Endodermal cell (in vitro differentiated cells): ENCODE measurements at regions not wholly inside any gene's neighbourhood (a gene's known extent, or its start where the extent isn't known, plus 50 kb on each side); places are given as distances from the start of the nearest gene placed in this dataset.

Experiments used
- DNase-seq: peaks from one replicate; pipeline ENCODE4 v3.0.0-alpha.2; 2017
- H3K27ac ChIP-seq: 2 replicates; pipeline ENCODE4 v1.5.1; 2013; ENCODE audit warnings: mild to moderate bottlenecking, low read depth, low read length, moderate library complexity
- H3K27me3 ChIP-seq: 2 replicates; pipeline ENCODE4 v1.6.1; 2013; ENCODE audit warnings: mild to moderate bottlenecking, low read length, moderate library complexity; ENCODE audit not compliant: insufficient read depth, control insufficient read depth, poor library complexity, severe bottlenecking
- H3K36me3 ChIP-seq: 2 replicates; pipeline ENCODE4 v1.7.0; 2013; ENCODE audit warnings: mild to moderate bottlenecking, low read length, moderate library complexity; ENCODE audit not compliant: control insufficient read depth, insufficient read depth
- H3K4me1 ChIP-seq: one replicate; pipeline ENCODE4 v1.7.0; 2013; ENCODE audit warnings: low read length; ENCODE audit not compliant: control insufficient read depth, insufficient read depth
- H3K4me3 ChIP-seq: 2 replicates; pipeline ENCODE4 v1.5.1; 2013; ENCODE audit warnings: mild to moderate bottlenecking, low read length, moderate library complexity
- H3K9ac ChIP-seq: 2 replicates; pipeline ENCODE4 v1.6.1; 2013; ENCODE audit warnings: mild to moderate bottlenecking, low read length, moderate library complexity; ENCODE audit not compliant: poor library complexity, severe bottlenecking; ENCODE audit errors: extremely low read depth
- H3K9me3 ChIP-seq: 2 replicates; pipeline ENCODE4 v1.6.1; 2013; ENCODE audit warnings: mild to moderate bottlenecking, low read length, moderate library complexity; ENCODE audit not compliant: control insufficient read depth
- H3K27ac Mint-ChIP-seq: 2 replicates; pipeline ENCODE4 v1.8.0; 2020; ENCODE audit warnings: mixed read lengths
- H3K27me3 Mint-ChIP-seq: 2 replicates; pipeline ENCODE4 v1.8.0; 2021; ENCODE audit warnings: mild to moderate bottlenecking, mixed read lengths; ENCODE audit not compliant: insufficient read depth
- H3K36me3 Mint-ChIP-seq: 2 replicates; pipeline ENCODE4 v1.8.0; 2020; ENCODE audit warnings: low read depth, mixed read lengths
- H3K4me1 Mint-ChIP-seq: 2 replicates; pipeline ENCODE4 v1.8.0; 2020; ENCODE audit warnings: mixed read lengths
- H3K4me3 Mint-ChIP-seq: 2 replicates; pipeline ENCODE4 v1.8.0; 2020; ENCODE audit warnings: mild to moderate bottlenecking, moderate library complexity, mixed read lengths
- H3K9me3 Mint-ChIP-seq: 2 replicates; pipeline ENCODE4 v1.8.0; 2020; ENCODE audit warnings: mild to moderate bottlenecking, mixed read lengths
- WGBS, 2 experiments: methylation state at CpG; one replicate each; pipeline versions ENCODE4 v1.1.5 to v1.1.7; 2013; ENCODE audit warnings: missing lambda C conversion rate in 2 of 2, mixed read lengths in 1 of 2; ENCODE audit not compliant: insufficient coverage in 1 of 2, insufficient read length in 1 of 2; 5-methylcytosine and 5-hydroxymethylcytosine counted together
- TF ChIP-seq, protein P1 (sequence below): fragments of 200-600 bp; sonication (generic); conservative IDR thresholded peaks from 2 replicates; pipeline ENCODE4 v1.5.0; 2021; ENCODE audit warnings: antibody characterized with exemption, mild to moderate bottlenecking

DNA sequence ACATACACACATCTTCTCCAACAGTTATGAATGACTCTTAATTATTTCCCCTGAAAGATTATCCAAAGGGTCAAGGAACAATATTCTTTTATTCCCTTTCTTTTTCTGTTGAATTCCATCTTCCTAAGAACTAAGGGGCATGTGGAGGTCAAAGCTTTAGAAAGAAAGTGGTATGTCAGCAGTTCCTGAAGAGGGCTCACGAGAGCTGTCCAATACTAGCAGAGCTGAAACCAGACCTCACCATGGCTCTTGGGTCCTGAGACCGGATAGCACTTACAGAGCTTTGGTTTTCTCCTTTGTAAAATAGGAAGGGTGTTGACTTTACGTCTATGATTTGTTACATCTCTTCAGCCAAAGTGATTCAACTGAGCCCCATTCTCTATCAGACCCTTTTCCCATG lies 109.8 kb upstream of the FREM2 start:
- TF ChIP-seq, protein P1, sequence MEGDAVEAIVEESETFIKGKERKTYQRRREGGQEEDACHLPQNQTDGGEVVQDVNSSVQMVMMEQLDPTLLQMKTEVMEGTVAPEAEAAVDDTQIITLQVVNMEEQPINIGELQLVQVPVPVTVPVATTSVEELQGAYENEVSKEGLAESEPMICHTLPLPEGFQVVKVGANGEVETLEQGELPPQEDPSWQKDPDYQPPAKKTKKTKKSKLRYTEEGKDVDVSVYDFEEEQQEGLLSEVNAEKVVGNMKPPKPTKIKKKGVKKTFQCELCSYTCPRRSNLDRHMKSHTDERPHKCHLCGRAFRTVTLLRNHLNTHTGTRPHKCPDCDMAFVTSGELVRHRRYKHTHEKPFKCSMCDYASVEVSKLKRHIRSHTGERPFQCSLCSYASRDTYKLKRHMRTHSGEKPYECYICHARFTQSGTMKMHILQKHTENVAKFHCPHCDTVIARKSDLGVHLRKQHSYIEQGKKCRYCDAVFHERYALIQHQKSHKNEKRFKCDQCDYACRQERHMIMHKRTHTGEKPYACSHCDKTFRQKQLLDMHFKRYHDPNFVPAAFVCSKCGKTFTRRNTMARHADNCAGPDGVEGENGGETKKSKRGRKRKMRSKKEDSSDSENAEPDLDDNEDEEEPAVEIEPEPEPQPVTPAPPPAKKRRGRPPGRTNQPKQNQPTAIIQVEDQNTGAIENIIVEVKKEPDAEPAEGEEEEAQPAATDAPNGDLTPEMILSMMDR = peak; percentile 21
- Mint-ChIP-seq H3K27me3 (no peaks in the 10 kb centered on the region), H3K36me3 (no peaks in the 10 kb centered on the region), H3K9me3 (no peaks in the 10 kb centered on the region), H3K27ac (no peak overlapping the region), H3K4me3 (no peak overlapping the region), H3K4me1 (peaks cover 4% of the 10 kb centered on the region)
- no peak for DNase-seq
- Histone ChIP-seq H3K4me1 (no peaks in the 10 kb centered on the region), H3K36me3 (no peaks in the 10 kb centered on the region), H3K9me3 (no peaks in the 10 kb centered on the region), H3K4me3 (no peak overlapping the region), H3K27ac (no peak overlapping the region), H3K9ac (no peak overlapping the region), H3K27me3 (no peaks in the 10 kb centered on the region)
- 77 to 79% methylated on average over 2 to 3 of the region's 3 CpGs for WGBS, 2 experiments

DNA sequence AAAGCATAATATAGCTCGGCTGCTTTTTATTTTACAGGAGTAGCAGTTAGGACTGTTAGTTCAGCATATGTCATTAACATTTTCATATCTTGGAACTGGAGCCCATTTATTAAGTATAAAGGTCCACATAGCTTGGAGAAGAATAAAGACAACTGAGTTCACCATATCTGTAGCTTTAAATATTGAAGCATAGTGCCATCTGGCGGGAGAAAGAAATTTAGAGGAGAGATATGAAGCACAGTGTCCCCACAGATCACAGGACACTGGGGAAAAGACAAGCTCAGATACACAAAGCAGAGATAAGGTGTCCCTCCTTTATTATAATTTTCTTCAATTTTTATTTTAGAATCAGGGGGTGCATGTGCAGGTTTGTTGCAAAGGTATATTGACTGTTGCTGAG lies 104.7 kb upstream of the FREM2 start:
- Mint-ChIP-seq H3K27ac (no peak overlapping the region), H3K9me3 (no peaks in the 10 kb centered on the region), H3K27me3 (no peaks in the 10 kb centered on the region), H3K4me1 (peaks cover 4% of the 10 kb centered on the region), H3K4me3 (no peak overlapping the region), H3K36me3 (no peaks in the 10 kb centered on the region)
- TF ChIP-seq, protein P1 = peak; percentile 80
- Histone ChIP-seq H3K4me3 (no peak overlapping the region), H3K4me1 (no peaks in the 10 kb centered on the region), H3K27ac (no peak overlapping the region), H3K36me3 (no peaks in the 10 kb centered on the region), H3K9me3 (no peaks in the 10 kb centered on the region), H3K9ac (no peak overlapping the region), H3K27me3 (no peaks in the 10 kb centered on the region)
- DNase-seq = no peak
- 0 to 32% methylated on average over 1 to 2 of the region's 2 CpGs for WGBS, 2 experiments

DNA sequence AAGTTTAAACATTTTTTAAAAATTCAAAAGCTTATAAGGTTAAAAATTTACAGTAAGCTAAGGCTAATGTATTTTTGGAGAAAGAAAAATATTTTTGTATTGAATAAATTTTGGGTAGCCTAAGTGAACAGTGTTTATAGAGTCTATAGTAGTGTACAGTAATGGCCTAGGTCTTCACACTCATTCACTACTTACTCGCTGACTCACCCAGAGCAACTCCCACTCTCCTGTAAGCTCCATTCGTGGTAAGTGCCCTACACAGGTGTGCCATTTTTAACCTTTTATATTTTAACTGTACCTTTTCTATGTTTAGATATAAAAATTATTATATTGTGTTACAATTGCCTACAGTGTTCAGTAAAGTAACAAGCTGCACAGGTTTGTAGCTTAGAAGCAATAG lies 96.6 kb upstream of the FREM2 start:
- H3K27me3 Mint-ChIP-seq = no peaks in the 10 kb centered on the region
- WGBS, 2 experiments = 88% methylated on average over 2 of the region's 2 CpGs; no CpG with 5 or more reads in 1 of the 2 experiments

More for the DNA sequence above, 96.6 kb upstream of the FREM2 start:
- no peak overlapping the region for H3K27ac Mint-ChIP-seq
- TF ChIP-seq, protein P1 = no peak
- no peaks in the 10 kb centered on the region for H3K4me1 Mint-ChIP-seq
- Histone ChIP-seq H3K4me1 (no peaks in the 10 kb centered on the region), H3K9me3 (no peaks in the 10 kb centered on the region), H3K36me3 (no peaks in the 10 kb centered on the region), H3K27ac (no peak overlapping the region), H3K4me3 (no peak overlapping the region), H3K27me3 (no peaks in the 10 kb centered on the region), H3K9ac (no peak overlapping the region)
- H3K36me3 Mint-ChIP-seq = no peaks in the 10 kb centered on the region
- DNase-seq = no peak
- H3K9me3 Mint-ChIP-seq = no peaks in the 10 kb centered on the region
- no peak overlapping the region for H3K4me3 Mint-ChIP-seq
